Gastroesophageal sphincter (tissue), 3 donors: ENCODE measurements at regions not wholly inside any gene's neighbourhood (a gene's known extent, or its start where the extent isn't known, plus 50 kb on each side); places are given as distances from the start of the nearest gene placed in this dataset.

Source experiments
- EP300 ChIP-seq: sonication (generic); formaldehyde crosslinking; IDR thresholded peaks from one replicate; pipeline ENCODE4 v1.6.1; 2017; ENCODE audit warnings: antibody characterized with exemption, mild to moderate bottlenecking
- POLR2A ChIP-seq, 2 donors: fragments of 450-650 bp; IDR thresholded peaks; one replicate each; pipeline ENCODE4 v1.6.1; 2017; ENCODE audit warnings: antibody characterized with exemption in 2 of 2, mild to moderate bottlenecking in 2 of 2, moderate library complexity in 1 of 2
- POLR2AphosphoS5 ChIP-seq: sonication (generic); formaldehyde crosslinking; IDR thresholded peaks from one replicate; pipeline ENCODE4 v1.6.1; 2017; ENCODE audit warnings: antibody characterized with exemption
- TF ChIP-seq, protein P1 (sequence below), 4 experiments: fragments of 200-600 bp in 2 of 4; fragments of 450-650 bp in 2 of 4; sonication (generic) in 1 of 4; IDR thresholded peaks; one replicate each; pipeline ENCODE4 v1.5.1; 2017 to 2019; ENCODE audit warnings: antibody characterized with exemption in 4 of 4, mild to moderate bottlenecking in 2 of 4, moderate library complexity in 2 of 4

DNA sequence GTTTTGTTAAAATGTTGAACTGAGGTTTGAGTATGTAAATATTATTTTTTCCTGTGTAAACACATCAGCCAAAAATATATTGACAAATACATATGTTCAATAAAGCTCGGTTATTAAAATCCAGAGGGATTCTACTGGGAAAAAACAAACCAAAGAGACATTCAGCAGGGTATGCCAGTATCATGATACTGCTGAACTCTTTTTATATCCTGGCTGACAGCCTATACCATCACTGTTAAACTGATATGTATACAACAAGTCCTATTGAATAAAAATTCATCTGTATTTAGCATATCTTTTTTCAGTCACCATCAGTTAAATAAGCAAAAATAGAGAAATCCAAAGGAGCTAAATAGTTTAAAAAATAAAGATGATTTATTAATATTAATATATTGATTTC is 71.6 kb upstream of the NEO1 start:
- TF ChIP-seq, protein P1, sequence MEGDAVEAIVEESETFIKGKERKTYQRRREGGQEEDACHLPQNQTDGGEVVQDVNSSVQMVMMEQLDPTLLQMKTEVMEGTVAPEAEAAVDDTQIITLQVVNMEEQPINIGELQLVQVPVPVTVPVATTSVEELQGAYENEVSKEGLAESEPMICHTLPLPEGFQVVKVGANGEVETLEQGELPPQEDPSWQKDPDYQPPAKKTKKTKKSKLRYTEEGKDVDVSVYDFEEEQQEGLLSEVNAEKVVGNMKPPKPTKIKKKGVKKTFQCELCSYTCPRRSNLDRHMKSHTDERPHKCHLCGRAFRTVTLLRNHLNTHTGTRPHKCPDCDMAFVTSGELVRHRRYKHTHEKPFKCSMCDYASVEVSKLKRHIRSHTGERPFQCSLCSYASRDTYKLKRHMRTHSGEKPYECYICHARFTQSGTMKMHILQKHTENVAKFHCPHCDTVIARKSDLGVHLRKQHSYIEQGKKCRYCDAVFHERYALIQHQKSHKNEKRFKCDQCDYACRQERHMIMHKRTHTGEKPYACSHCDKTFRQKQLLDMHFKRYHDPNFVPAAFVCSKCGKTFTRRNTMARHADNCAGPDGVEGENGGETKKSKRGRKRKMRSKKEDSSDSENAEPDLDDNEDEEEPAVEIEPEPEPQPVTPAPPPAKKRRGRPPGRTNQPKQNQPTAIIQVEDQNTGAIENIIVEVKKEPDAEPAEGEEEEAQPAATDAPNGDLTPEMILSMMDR (IDR thresholded peaks at IDR 0.05): no peak
- TF ChIP-seq POLR2A (IDR thresholded peaks at IDR 0.05) (no peak), POLR2AphosphoS5 (no peak), EP300 (no peak)
